ENCODE measurements at regions not wholly inside any gene's neighbourhood (a gene's known extent, or its start where the extent isn't known, plus 50 kb on each side); places are given as distances from the start of the nearest gene placed in this dataset.

DNA sequence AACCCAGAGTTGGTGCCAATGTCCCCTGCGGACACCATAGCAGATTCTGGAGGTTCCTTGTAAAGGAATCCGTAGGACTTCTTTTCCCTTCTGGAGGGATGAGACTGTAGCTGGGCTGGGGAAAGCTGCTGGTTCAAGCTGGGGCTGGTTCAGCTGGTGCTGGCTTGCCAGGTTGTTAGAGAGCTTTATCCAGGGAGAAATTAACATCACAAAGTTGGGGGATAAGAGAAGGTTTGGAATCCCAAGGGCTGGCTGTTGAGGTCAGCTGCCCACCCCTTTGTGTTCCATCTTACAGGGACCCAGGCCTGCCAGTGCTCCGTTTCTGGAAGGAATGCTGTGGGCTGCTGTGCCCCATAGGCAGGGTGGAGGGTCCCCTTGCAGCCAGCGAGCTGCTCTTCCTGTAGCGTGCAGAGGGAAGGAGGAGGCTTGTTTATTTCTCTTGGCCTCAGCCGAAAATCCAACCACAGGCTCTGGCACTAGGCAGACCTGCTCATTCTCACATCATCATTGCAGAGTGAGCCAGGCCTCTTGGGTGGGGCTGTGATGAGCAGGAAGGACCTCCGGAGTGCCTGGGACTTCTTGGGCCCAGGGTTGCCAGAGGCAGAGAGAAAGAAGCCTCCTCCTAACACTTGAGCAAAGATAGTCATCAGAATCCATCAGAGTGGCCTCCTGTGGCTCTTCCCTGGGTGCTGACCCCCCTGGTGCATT lies 251.1 kb downstream of the SEC14L1 start (continued):
- TF ChIP-seq, protein P1, sequence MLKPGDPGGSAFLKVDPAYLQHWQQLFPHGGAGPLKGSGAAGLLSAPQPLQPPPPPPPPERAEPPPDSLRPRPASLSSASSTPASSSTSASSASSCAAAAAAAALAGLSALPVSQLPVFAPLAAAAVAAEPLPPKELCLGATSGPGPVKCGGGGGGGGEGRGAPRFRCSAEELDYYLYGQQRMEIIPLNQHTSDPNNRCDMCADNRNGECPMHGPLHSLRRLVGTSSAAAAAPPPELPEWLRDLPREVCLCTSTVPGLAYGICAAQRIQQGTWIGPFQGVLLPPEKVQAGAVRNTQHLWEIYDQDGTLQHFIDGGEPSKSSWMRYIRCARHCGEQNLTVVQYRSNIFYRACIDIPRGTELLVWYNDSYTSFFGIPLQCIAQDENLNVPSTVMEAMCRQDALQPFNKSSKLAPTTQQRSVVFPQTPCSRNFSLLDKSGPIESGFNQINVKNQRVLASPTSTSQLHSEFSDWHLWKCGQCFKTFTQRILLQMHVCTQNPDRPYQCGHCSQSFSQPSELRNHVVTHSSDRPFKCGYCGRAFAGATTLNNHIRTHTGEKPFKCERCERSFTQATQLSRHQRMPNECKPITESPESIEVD (tag by site-specific recombination; IDR thresholded peaks at IDR 0.05) = no peak
- TF ChIP-seq ZBTB7A (tag by site-specific recombination; IDR thresholded peaks at IDR 0.05; ENCODE audit: low read depth) = no peak
- TF ChIP-seq ZNF426 (tag by site-specific recombination; IDR thresholded peaks at IDR 0.05) = no peak
- TF ChIP-seq ZNF654 (tag by site-specific recombination; IDR thresholded peaks at IDR 0.05; ENCODE audit: low read depth) = no peak
- no peak for TF ChIP-seq ZNF311 (tag by site-specific recombination; IDR thresholded peaks at IDR 0.05; ENCODE audit: borderline replicate concordance)
- TF ChIP-seq ZNF830 (tag by site-specific recombination; IDR thresholded peaks at IDR 0.05; ENCODE audit: low read depth) = no peak
- TF ChIP-seq, protein P2, sequence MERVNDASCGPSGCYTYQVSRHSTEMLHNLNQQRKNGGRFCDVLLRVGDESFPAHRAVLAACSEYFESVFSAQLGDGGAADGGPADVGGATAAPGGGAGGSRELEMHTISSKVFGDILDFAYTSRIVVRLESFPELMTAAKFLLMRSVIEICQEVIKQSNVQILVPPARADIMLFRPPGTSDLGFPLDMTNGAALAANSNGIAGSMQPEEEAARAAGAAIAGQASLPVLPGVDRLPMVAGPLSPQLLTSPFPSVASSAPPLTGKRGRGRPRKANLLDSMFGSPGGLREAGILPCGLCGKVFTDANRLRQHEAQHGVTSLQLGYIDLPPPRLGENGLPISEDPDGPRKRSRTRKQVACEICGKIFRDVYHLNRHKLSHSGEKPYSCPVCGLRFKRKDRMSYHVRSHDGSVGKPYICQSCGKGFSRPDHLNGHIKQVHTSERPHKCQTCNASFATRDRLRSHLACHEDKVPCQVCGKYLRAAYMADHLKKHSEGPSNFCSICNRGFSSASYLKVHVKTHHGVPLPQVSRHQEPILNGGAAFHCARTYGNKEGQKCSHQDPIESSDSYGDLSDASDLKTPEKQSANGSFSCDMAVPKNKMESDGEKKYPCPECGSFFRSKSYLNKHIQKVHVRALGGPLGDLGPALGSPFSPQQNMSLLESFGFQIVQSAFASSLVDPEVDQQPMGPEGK (tag by site-specific recombination; IDR thresholded peaks at IDR 0.05) = no peak
- no peak for TF ChIP-seq ZNF239 (tag by site-specific recombination; IDR thresholded peaks at IDR 0.05)
- TF ChIP-seq ZNF350 (tag by site-specific recombination; IDR thresholded peaks at IDR 0.05) = no peak
- TF ChIP-seq HOXD13 (CRISPR knock-in tag; IDR thresholded peaks at IDR 0.05; ENCODE audit: borderline replicate concordance) = no peak
- no peak for TF ChIP-seq ZNF677 (tag by site-specific recombination; IDR thresholded peaks at IDR 0.05)
- no peak for TF ChIP-seq SALL2 (tag by site-specific recombination; IDR thresholded peaks at IDR 0.05; ENCODE audit: borderline replicate concordance)
- TF ChIP-seq ZFHX2 (tag by site-specific recombination; conservative IDR thresholded peaks at IDR 0.05) = no peak
- TF ChIP-seq, protein P3, sequence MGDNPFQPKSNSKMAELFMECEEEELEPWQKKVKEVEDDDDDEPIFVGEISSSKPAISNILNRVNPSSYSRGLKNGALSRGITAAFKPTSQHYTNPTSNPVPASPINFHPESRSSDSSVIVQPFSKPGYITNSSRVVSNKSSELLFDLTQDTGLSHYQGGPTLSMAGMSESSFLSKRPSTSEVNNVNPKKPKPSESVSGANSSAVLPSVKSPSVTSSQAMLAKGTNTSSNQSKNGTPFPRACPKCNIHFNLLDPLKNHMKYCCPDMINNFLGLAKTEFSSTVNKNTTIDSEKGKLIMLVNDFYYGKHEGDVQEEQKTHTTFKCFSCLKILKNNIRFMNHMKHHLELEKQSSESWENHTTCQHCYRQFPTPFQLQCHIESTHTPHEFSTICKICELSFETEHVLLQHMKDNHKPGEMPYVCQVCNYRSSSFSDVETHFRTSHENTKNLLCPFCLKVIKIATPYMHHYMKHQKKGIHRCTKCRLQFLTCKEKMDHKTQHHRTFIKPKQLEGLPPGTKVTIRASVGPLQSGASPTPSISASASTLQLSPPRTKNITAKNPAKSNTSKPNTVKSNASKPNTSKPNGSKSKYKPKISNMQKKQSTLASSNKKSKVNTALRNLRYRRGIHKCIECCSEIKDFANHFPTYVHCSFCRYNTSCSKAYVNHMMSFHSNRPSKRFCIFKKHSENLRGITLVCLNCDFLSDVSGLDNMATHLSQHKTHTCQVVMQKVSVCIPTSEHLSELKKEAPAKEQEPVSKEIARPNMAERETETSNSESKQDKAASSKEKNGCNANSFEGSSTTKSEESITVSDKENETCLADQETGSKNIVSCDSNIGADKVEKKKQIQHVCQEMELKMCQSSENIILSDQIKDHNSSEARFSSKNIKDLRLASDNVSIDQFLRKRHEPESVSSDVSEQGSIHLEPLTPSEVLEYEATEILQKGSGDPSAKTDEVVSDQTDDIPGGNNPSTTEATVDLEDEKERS (tag by site-specific recombination; IDR thresholded peaks at IDR 0.05) = no peak
- no peak for TF ChIP-seq ZNF701 (tag by site-specific recombination; IDR thresholded peaks at IDR 0.05)
- TF ChIP-seq ZNF560 (tag by site-specific recombination; IDR thresholded peaks at IDR 0.05; ENCODE audit: borderline replicate concordance) = no peak
- peak; percentile 34; the same call in 1 of the 2 replicates for TF ChIP-seq ZBTB17 (tag by site-specific recombination; IDR thresholded peaks at IDR 0.05)

DNA sequence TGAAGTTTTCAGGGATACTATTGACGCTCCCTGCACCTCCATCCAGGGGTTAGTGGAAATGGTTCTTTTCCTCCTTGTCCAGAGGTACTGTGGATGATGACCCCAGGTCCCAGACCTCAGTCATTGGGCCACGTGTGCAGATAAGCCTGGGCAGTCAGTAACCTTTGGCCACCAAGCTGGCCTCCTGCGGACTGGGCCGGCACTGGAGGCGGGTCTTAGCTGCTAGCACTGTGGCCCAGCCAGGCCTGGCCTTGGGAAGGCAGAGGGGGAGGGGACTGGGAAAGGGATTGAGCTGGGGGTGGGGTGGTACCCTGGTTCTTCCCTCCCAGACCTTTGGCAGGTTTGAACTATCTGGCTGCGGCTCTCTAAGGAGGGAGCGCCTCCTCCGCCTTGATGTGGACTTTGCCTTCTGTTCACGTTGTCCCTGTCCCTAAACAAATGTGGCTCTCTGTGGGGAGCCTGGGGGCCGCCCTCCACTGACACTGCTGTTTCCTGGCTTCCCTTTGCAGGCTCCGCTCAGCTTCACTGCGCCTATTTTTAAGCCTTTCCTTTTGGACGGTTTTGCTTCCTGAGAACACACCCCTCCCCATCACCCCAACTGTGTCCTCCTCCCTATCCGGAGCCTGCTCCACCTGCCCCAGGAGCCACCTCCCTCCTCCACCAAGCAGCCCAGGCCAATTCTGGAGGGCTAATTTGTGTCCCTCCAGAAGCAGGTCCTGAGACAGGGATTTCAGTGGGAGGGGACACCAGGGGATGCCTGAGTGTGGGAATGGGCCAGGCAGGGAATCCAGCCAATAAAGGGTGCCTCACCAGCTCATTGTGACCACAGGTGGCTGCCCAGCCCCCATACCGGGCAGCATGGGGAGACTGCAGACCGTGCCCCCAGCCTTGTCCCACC lies 251.9 kb downstream of the SEC14L1 start:
- Histone ChIP-seq H3K36me3 (ENCODE audit: control insufficient read depth in 2 of 2, insufficient read depth in 1 of 2, low read length in 2 of 2) (no peaks in the 10 kb centered on the region), H3K4me1 (ENCODE audit: control insufficient read depth, insufficient read depth, low read length) (peaks cover 12% of the 10 kb centered on the region), H3K9me3 (ENCODE audit: control insufficient read depth, insufficient read depth, low read depth, low read length) (no peaks in the 10 kb centered on the region), H3K27ac (ENCODE audit: extremely low read depth, low read depth, low read length) (no peak overlapping the region), H3K4me3 (ENCODE audit: low read depth, low read length) (no peak overlapping the region)
- 0 out of 2 replicates have a peak, but pooled peaks have one; percentile 5 for TF ChIP-seq GLIS1 (tag by site-specific recombination; IDR thresholded peaks at IDR 0.05)
- TF ChIP-seq ZBTB48 (tag by site-specific recombination; IDR thresholded peaks at IDR 0.05) = peak; percentile 73
- TF ChIP-seq, protein P4, sequence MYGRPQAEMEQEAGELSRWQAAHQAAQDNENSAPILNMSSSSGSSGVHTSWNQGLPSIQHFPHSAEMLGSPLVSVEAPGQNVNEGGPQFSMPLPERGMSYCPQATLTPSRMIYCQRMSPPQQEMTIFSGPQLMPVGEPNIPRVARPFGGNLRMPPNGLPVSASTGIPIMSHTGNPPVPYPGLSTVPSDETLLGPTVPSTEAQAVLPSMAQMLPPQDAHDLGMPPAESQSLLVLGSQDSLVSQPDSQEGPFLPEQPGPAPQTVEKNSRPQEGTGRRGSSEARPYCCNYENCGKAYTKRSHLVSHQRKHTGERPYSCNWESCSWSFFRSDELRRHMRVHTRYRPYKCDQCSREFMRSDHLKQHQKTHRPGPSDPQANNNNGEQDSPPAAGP (tag by site-specific recombination; IDR thresholded peaks at IDR 0.05) = 0 out of 2 replicates have a peak, but pooled peaks have one; percentile 43
- TF ChIP-seq ZNF600 (tag by site-specific recombination; IDR thresholded peaks at IDR 0.05) = peak; percentile 53; the same call in 1 of the 2 replicates
- peak; percentile 81 for TF ChIP-seq ZIC2 (tag by site-specific recombination; IDR thresholded peaks at IDR 0.05)
- no peak for TF ChIP-seq ZNF211 (tag by site-specific recombination; IDR thresholded peaks at IDR 0.05; ENCODE audit: low read depth)
- no peak for TF ChIP-seq ZNF501 (tag by site-specific recombination; IDR thresholded peaks at IDR 0.05)
- TF ChIP-seq GLIS2 (tag by site-specific recombination; IDR thresholded peaks at IDR 0.05) = 0 out of 2 replicates have a peak, but pooled peaks have one; percentile 30
- ChIA-PET CTCF (interaction anchor here (1.3 kb wide), 1 partner anchor 103 kb away, joined by 3 read pairs; no protein-coding TSS in a partner anchor), POLR2A (no interaction called here)
